ACHN (cell line): ENCODE measurements at regions not wholly inside any gene's neighbourhood (a gene's known extent, or its start where the extent isn't known, plus 50 kb on each side); places are given as distances from the start of the nearest gene placed in this dataset.

Experiments
- DNase-seq: peaks from one replicate; pipeline ENCODE4 v3.0.0-alpha.2; 2015
- in situ Hi-C: cut with HindIII; loops from 2 replicates; pipeline ENCODE4 v1.10.0; 2017; ENCODE audit warnings: low sequenced_read_pairs, low pct_ligation_motif_present, low pct_unique_long_range_greater_than_20kb

GRCh38 chr3:76855451-76855850, 184.4 kb upstream of the ROBO2 start:
- DNase-seq: no peak
- in situ Hi-C loops: no loop called here

DNA sequence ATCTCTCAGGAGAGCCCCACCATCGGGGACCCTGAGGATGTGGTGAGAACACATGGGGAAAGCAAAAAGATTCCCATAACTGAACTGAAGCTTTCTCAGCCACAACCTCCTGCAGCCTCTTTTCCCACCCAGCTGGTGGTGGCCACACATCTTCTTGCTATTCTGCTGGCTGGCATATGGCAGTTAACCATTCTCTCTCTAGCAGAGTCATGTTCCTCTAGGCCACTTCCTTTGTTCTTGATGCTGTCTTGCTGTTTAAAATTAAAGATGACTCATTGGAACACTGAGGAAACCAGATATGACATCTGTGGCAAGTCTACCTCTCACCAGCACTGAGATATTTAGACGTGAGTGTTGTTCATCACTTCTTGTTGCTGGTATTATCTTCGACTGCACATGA, 180.3 kb upstream of the ROBO2 start:
- DNase-seq: no peak
- in situ Hi-C loops: no loop called here

DNA sequence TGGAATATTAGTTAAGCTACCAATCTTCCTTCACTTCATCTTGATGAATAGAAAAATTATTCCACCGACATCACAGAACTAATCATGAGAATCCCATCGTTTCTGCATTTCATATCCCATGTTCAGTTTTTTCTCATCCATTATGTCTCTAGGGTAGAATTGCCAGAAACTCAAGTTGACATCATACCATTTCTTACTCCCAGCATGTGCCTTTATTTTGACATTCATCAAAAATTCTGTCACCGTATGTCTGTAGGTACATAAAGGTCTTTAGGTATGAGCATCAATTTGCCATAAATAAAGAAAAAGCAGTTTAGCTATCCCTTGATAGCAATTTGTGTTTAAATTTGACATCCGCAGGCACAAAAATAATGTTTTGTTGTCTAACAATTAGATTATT, 175.5 kb upstream of the ROBO2 start:
- in situ Hi-C loops: no loop called here
- DNase-seq: no peak

GRCh38 chr3:76866729-76867408, 173.0 kb upstream of the ROBO2 start:
- DNase-seq: no peak
- in situ Hi-C loops: no loop called here

DNA sequence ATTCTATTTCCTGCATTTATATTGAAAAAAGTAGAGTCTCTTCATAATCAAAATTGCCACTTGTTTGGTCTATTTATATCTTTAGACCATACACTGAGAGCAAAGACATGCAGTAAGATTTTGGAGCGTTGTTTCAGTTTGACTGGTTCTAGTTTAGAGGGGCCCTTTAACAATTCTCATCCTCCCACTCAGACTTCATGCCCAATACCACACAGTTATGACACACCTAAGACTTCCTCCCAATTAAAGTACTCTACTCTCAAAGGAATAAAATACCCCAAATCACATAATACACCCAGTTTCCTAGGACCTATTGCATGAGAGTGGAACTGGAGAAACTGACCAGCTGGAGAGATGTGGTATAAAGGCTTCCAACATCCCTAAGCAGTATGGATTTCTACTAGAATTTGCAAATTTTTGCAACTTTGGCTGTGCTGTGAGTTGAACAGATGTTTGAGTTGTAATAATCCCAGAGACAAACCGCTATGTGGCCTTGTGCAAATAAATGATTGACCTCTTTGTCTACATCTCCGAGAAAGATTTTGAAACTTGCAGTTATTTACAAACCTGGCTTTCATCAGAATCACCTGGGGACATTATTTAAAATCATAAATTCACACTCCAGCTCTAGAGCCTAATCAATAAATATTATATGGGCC, 170.0 kb upstream of the ROBO2 start:
- DNase-seq: no peak
- in situ Hi-C loops: no loop called here

DNA sequence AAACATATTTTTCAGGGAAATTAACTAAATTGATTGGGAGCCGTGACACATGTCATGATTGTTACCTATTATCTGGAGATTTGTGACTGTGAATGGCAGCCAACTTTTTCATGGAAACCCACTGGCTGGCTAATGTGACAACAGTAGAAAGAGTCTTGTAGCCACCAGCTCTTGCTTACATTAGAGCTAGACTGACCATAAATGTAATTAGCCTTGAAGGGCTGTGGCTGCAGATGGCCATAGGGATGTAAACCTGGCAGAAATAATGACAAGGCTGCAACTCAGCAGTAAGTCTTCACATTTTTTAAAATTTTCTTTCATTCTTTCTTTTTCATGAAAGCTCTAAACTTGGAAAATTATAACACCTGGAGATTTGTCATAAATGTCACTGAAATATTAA, 168.2 kb upstream of the ROBO2 start:
- no peak for DNase-seq
- in situ Hi-C loops: no loop called here

GRCh38 chr3:76872999-76873398, 166.9 kb upstream of the ROBO2 start:
- DNase-seq: peak; percentile 29
- in situ Hi-C loops: no loop called here

GRCh38 chr3:76873532-76874242, 166.2 kb upstream of the ROBO2 start:
- in situ Hi-C loops: no loop called here

GRCh38 chr3:76879959-76880358, 159.9 kb upstream of the ROBO2 start:
- DNase-seq: no peak
- in situ Hi-C loops: no loop called here

More at GRCh38 chr3:76873532-76874242, 166.2 kb upstream of the ROBO2 start:
- no peak for DNase-seq

DNA sequence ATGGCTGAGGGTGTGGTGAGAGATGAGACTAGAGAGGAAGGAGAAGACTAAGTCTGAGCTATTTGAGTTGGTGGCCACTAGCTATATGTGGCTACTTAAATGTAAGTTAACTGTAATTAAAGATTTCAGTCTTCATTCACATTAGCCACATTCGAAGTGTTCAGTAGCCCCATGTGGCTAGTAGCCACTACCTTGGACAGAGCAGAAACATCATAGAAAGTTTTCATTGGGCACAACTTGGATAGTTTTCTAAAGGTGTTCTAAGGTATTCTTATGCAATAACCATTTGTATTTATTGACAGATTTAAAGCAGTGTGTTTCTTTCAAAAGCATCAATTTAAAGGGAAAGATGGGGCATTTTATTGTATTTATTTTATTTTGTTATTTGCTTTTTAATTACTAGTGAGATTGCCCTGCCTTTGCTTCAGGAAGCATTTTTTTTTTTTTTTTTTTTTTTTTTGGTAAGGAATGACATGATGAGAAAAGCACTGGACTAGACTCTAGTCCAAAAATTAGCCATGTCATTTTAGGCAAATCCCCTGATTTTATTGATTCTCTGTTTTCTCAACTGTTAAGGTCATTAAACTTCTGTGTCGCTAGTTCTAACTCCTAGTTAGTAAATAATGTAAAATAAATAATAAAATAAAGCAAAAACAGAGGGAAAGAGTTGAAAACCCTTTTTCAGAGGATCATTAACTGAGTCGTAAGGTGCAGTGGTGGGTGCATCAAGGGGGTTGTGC, 153.0 kb upstream of the ROBO2 start:
- DNase-seq: no peak
- in situ Hi-C loops: no loop called here

DNA sequence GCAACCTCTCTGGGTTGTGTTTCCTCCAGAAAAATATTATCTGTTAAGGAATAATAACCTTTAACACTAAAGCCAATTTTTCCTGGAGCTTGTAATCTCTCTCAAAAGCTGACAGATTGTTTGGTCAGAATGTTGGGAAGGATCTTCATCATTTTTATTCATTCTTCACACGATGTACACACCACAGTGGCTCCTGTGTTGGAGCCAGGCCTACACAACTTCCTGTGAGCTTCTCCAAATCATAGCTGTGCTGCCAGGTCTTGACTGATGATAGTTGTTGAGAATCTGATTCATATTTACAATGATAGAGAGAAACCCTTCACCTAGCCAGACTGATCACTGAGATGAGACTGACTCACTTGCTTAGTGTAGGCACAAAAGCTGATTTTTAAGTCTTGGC, 151.0 kb upstream of the ROBO2 start:
- in situ Hi-C loops: no loop called here
- no peak for DNase-seq

DNA sequence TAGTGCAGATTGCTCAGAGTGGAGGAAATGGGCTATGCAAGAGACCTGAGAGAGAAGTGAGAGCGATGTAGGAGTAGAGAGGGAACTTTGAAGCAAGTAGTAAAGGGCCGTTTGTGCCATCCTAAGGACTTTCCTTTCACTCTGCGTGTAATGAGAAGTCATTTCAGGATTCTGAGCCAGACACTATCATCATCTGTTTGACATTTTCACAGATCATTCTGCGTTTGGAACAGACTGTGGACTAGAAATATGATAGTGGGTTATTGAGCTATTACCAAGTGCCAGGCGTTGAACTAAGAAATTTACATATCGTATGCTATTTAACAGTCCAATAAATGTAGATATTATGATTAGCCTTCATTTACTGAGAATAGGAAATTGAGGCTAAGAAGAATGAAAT, 150.0 kb upstream of the ROBO2 start:
- in situ Hi-C loops: no loop called here
- DNase-seq: no peak

GRCh38 chr3:76897076-76897475, 142.8 kb upstream of the ROBO2 start:
- in situ Hi-C loops: no loop called here
- DNase-seq: no peak

- in situ Hi-C loops: no loop called here
- no peak for DNase-seq
Observed at GRCh38 chr3:76900596-76900995, 139.3 kb upstream of the ROBO2 start.

DNA sequence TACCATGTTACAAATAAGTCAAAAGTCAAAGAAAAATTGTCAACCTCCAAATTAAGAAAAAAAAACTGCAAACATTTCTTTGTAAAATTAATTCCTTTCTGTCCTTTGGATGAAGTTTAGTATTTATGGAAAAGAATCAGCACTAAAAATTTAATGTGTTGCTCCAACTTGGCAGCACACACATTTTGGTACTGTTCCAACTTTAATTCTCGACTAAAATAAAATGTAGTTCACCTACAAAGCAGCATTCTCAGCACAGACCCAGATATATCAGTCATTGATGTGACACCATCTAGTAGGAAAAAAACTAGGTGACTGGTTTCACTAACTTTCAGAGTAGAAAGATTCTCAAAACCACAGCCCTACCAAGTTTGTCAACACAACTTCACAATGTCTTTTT, 131.7 kb upstream of the ROBO2 start:
- in situ Hi-C loops: no loop called here
- DNase-seq: no peak

GRCh38 chr3:76912841-76913383, 127.0 kb upstream of the ROBO2 start:
- in situ Hi-C loops: no loop called here
- DNase-seq: no peak

GRCh38 chr3:76917436-76917835, 122.5 kb upstream of the ROBO2 start:
- in situ Hi-C loops: no loop called here

DNA sequence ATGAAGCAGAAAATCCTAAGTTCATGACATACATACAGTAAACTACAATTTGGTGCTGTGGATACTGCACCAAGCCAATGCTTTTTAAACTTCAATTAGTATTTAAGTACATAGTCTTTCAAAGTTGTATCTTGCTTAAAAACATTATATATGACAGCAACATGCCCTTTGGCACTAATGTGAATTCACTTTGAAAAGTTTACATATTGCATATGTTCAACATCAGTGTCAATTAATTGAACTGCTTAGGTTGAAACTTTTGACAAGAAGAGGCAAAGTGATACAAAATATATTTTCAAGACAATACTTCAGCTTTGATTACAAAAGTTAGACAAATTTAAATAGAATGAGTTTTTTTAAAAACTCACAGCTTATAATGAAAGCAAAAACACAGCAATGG, 119.4 kb upstream of the ROBO2 start:
- no peak for DNase-seq
- in situ Hi-C loops: no loop called here

More at GRCh38 chr3:76917436-76917835, 122.5 kb upstream of the ROBO2 start:
- no peak for DNase-seq

GRCh38 chr3:76923485-76923884, 116.4 kb upstream of the ROBO2 start:
- DNase-seq: no peak
- in situ Hi-C loops: no loop called here
